ENCODE measurements at regions not wholly inside any gene's neighbourhood (a gene's known extent, or its start where the extent isn't known, plus 50 kb on each side); places are given as distances from the start of the nearest gene placed in this dataset.
A peak's percentile ranks its signal among the peaks of the same experiment; 100 is the strongest.

DNA sequence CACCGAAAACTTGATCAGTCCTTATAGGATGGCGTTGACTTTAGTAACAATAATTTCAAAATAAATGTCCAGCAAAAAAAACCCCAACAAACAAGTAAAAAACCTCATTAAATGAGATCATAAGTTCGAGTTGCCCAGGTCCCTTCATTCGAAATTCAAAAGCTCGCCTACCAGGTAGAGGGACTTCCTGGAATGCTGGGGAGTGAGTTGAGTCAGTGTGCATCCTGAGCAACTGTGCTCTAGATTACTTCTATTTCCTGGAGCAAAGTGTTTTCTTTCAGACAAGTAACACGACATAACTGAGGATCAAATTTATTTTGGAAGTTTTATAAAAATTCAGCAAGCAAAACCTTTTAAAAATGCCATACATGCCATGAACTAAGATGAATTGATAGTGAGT lies 511.9 kb upstream of the CITED2 start:
- no peak for DNase-seq (ENCODE audit: low spot score)
- Histone ChIP-seq H3K4me3 (no peak overlapping the region), H3K27ac (no peak overlapping the region)
- TF ChIP-seq, protein P1, sequence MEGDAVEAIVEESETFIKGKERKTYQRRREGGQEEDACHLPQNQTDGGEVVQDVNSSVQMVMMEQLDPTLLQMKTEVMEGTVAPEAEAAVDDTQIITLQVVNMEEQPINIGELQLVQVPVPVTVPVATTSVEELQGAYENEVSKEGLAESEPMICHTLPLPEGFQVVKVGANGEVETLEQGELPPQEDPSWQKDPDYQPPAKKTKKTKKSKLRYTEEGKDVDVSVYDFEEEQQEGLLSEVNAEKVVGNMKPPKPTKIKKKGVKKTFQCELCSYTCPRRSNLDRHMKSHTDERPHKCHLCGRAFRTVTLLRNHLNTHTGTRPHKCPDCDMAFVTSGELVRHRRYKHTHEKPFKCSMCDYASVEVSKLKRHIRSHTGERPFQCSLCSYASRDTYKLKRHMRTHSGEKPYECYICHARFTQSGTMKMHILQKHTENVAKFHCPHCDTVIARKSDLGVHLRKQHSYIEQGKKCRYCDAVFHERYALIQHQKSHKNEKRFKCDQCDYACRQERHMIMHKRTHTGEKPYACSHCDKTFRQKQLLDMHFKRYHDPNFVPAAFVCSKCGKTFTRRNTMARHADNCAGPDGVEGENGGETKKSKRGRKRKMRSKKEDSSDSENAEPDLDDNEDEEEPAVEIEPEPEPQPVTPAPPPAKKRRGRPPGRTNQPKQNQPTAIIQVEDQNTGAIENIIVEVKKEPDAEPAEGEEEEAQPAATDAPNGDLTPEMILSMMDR (IDR thresholded peaks at IDR 0.05): no peak

- TF ChIP-seq, protein P1 (IDR thresholded peaks at IDR 0.05): no peak
- no peak for DNase-seq (ENCODE audit: low spot score)
- no peak overlapping the region for H3K27ac ChIP-seq
- H3K4me3 ChIP-seq: no peak overlapping the region
These were observed 511.5 kb upstream of the CITED2 start for GRCh38 chr6:139885909-139886308.

GRCh38 chr6:139883776-139884175 lies 509.3 kb upstream of the CITED2 start:
- peak overlapping the region; percentile 49 to 66 for H3K27ac ChIP-seq
- no peak for DNase-seq (ENCODE audit: low spot score)
- H3K4me3 ChIP-seq: no peak overlapping the region
- TF ChIP-seq, protein P1 (IDR thresholded peaks at IDR 0.05): no peak

GRCh38 chr6:139882977-139883728 lies 508.7 kb upstream of the CITED2 start:
- H3K4me3 ChIP-seq: no peak overlapping the region
- DNase-seq (ENCODE audit: low spot score): no peak
- TF ChIP-seq, protein P1 (IDR thresholded peaks at IDR 0.05): no peak
- H3K27ac ChIP-seq: peak overlapping the region; percentile 49 to 66

GRCh38 chr6:139882234-139882633 lies 507.8 kb upstream of the CITED2 start:
- no peak for DNase-seq (ENCODE audit: low spot score)
- Histone ChIP-seq H3K27ac (peak overlapping the region; percentile 49 to 52), H3K4me3 (no peak overlapping the region)
- TF ChIP-seq, protein P1 (IDR thresholded peaks at IDR 0.05): no peak

DNA sequence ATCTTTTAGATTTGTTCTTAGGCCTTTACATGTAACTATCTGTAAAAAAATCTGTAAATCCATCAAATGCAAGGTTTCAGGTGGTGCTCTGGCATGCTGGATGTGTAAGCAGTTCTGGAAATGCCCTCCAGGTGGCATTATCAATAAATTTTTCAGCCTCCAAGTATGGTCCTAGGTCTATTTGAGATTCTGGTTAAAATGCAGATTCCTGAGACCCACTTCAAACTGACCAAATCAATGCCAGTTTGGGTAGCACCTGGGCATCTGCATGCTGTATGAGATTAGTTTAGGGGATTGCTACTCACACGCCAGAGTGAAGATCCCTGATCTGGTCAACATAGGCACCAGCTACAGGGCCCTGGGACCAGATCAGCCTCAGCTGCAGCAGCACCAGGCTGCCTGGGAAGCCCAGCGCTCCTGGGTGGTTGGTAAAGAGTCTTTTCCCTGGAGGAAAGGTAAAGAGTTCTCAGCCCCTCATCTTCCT lies 507.3 kb upstream of the CITED2 start:
- H3K4me3 ChIP-seq: no peak overlapping the region
- TF ChIP-seq, protein P1 (IDR thresholded peaks at IDR 0.05): peak; percentile 26
- peak overlapping the region; percentile 40 to 52 for H3K27ac ChIP-seq
- DNase-seq (ENCODE audit: low spot score): no peak

DNA sequence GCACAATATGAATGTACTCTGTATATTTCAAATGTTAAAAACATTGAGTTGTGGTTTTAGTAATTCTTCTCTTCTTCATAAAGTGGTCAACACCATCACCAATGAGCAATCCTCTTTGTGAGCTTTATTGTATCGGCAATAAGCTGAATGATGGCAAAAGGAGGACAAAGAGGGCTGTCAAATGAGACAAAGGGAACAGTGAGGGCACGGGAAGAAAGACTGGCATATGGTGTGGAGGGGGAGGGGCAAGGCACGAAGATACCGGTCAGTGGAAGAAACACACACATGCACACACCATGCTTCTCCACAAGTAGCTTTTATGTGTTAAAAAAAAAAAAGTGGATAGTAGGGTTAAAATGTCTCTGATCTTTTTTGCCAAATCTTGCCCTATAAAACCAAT lies 506.8 kb upstream of the CITED2 start:
- Histone ChIP-seq H3K27ac (no peak overlapping the region), H3K4me3 (no peak overlapping the region)
- TF ChIP-seq, protein P1 (IDR thresholded peaks at IDR 0.05): no peak
- DNase-seq (ENCODE audit: low spot score): no peak

Measured in coronary artery (tissue), 2 donors.